ENCODE measurements at regions not wholly inside any gene's neighbourhood (a gene's known extent, or its start where the extent isn't known, plus 50 kb on each side); places are given as distances from the start of the nearest gene placed in this dataset.
"Not testable (repeated sequence)": the region's sequence is repeated elsewhere in the genome, so short reads cannot be mapped to it uniquely, and the experiment has no call there.

DNA sequence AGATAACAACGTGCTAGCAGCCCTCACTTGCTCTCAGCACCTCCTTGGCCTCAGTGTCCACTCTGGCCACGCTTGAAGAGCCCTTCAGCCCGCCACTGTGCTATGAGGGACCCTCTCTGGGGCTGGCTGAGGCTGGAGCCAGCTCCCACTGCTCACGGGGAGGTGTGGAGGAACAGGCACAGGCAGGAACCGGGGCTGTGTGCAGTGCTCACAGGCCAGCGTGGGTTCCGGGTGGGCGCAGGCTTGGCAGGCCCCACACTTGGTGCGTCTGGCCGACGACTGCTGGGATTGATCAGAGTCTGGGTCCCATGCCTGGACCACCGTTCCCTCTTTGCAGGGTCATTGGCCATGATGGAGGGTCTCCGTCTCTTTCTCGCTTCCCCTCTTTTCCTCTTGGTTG is 194.3 kb upstream of the GRAMD2B start:
- DNase-seq, result no peak

- DNase-seq, result no peak
These were observed 190.0 kb upstream of the GRAMD2B start for GRCh38 chr5:126233256-126233655.

DNA sequence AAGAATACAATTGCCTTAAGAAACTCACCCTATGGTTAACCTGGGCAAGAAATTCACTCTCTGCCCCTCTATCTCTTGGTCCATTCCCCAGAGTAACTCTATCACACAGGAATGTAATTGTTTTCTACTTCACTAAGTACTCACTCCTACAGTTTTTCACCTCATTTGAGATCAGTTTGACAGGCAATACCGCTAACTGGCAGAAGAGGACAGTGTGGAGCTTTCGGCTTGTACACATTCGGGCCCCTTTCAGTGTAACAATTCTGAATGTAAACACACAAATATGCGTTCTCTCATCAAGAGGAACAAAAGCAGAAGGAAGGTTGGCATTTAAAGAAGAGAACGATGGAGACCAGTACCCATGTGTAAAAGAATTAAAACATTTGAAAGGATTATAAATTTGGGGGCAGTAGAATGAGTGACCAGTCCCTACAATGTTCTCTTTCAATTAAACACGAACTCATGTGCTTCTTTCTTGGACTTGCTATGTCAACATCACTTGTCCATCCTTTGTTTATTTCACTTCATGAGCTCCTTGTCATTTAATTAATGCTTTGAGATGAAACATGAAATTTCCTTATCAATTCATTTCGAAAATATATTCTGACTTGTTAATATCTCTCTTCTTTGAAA is 188.5 kb upstream of the GRAMD2B start:
- DNase-seq, result peak; percentile 9

- DNase-seq, result no peak
These were observed 187.6 kb upstream of the GRAMD2B start for GRCh38 chr5:126235628-126236027.

- DNase-seq, result no peak
These were observed 186.2 kb upstream of the GRAMD2B start for GRCh38 chr5:126236994-126237393.

DNA sequence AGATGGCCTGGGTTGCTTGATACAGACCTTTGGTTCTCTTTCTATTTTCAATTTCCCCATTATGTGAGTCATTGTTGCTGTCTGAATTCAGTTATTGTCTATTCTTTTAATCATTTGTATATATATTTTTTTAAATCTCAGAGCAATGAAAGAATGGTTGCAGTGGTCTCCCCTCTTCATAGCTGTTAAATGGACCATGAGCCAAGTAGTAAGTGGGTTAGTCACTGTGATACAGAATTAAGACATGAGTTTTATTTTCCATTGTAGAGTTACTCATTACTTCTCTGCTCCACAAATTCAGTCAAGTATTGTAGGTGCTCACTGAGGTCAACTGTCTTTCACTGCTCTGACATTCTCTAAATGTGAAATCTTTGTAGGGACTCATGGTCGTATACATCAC is 174.6 kb upstream of the GRAMD2B start:
- DNase-seq, result no peak

DNA sequence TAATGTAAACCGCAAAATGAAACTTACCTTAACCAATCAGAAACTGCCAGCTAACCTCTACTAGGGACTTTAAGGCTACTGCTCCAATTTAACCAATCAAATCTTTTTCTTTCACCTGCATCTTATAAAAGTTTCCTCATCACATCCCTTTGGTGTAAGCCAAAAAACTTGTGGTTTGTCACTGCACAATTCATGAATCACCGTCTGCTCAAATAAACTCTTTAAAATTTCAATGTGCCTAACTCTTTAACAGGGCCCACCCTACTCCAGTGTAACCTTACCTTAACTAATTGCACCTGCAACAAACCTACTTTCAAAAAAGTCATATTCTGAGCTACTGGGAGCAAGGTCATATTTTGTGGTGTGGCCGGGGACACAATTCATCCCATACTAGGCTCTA is 172.2 kb upstream of the GRAMD2B start:
- DNase-seq, result no peak

GRCh38 chr5:126253406-126253805 is 169.8 kb upstream of the GRAMD2B start:
- DNase-seq, result no peak

- no peak for DNase-seq
These were observed 159.5 kb upstream of the GRAMD2B start for GRCh38 chr5:126263591-126264184.

DNA sequence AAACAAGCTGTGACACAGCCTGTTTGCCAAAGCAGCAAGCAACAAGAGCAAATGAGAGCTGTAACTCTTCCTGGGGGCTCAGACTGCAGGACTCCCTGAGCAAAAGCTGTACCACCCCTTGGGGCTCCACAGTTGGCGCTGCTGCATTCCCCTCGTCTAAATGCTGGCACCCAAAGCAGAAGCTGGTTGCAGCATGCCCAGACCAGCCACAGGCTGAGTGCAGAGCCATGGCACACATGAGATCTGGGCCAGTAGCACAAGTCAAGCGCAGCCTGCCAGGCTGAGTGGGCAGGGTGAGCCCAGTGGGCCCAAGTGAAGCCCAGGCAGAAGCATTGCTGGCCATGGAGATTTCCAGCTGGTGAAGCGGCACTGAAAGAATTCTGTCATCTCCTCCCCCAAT is 157.3 kb upstream of the GRAMD2B start:
- no peak for DNase-seq

DNA sequence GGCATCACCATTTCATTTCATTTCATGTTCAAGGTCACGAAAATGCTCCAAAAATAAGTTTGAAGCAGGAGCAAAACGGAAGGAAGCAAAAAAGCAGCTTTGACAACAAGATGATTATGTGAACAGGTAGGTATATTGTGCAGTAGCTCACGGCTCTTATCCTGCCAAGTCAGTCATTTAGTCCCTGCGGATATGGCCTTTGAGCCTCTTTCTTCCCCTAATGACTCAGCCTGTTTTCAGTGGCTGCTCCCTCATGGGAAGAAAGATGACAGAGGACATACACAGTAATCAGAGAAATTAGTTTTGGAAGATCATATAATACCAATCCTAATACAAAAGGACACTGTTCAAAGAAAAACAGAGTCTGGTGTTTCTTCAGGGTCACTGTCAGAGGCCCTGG is 155.8 kb upstream of the GRAMD2B start:
- DNase-seq, result no peak

DNA sequence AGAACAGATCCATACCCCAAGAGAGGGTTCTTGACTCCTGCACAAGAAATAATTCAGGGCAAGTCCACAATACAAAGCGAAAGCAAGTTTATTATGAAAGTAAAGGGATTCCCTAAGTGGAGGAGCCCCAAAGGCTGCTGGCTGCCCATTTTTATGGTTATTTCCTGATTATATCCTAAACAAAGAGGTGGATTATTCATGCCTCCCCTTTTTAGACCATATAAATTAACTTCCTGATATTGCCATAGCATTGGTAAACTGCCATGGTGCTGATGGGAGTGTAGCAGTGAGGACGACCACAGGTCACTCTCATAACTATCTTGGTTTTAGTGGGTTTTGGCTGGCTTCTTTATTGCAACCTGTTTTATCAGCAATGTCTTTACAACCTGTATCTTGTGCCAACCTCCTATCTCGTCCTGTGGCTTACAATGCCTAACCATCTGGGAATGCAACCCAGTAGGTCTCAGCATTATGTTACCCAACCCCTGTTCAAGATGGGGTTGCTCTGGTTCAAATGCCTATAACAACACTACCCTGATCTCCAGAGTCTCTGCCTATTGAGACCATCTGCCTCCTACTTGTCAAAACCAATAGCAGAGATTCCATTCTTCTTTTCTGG is 154.4 kb upstream of the GRAMD2B start:
- peak; percentile 73 for DNase-seq

DNA sequence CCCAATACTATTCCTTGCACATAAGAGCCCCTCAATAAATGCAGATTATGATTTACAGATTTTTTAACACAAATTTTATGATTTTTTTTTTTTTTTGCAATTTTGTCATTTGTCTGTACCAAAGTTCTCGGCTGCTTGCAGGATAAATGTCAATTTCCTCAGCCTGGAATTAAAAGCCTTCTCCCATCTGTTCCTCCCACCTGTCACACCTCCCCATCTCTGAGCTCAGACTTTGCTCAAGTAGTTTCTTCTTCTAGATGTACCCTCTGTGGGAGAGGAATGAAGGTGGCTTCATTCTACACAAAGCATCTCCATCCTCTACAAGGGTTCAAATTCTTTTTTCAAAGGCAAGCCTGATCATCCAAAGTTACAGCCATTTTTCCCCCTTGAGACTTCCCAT is 153.7 kb upstream of the GRAMD2B start:
- DNase-seq, result peak; percentile 81

GRCh38 chr5:126271141-126271540 is 152.1 kb upstream of the GRAMD2B start:
- no peak for DNase-seq

DNA sequence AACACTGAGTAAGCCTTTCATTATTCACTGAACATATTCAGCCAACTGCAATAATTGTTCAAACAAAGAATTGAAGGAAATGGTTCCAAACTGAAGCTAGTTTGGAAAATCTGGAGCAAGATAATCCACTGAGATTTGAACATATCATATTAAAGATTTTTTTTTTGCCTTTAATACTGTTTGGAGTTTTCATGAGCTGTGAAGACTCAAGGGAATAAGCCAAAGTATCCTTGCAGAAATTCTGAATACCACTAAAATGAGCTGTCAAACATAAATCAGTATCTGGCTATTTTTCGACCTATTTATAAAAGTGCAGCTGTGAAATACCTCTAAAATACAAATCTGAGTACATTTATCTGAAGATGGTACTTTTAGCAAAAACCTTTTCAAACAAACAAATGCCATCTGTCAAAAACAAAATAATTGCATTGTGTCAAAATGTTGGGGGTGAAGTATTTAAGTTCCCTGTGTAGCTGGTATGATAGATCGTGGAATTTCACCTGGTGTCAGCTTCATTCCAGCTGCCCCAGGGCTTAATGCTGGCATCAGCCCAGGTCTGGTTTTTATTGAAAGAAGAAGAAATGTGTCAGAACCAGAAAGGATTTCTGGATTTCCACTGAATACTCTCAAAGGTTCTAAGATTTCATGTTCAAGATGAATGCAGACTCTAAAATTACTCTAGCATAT is 149.0 kb upstream of the GRAMD2B start:
- DNase-seq, result peak; percentile 88

GRCh38 chr5:126274763-126275125 is 148.5 kb upstream of the GRAMD2B start:
- peak; percentile 80 for DNase-seq

GRCh38 chr5:126277762-126278161 is 145.4 kb upstream of the GRAMD2B start:
- peak; percentile 9 for DNase-seq

DNA sequence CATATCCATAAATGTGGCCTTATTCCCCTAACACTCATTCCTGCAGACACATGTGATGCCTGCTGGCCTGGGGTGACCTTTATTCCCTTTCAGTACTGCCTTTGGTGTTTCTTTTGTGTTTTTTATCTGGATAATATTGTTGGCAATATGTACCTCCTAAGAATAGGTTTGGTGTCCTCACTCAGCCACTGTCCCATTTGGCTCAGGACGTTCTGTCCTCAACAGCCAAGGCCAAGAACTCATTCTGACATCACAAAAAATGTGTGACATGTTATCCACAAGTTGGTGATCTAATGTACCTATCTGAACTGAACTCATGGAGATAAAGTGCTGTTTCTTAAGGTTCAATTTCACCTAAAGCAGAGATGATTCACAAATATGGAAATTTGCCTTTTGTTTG is 142.9 kb upstream of the GRAMD2B start:
- no peak for DNase-seq

DNA sequence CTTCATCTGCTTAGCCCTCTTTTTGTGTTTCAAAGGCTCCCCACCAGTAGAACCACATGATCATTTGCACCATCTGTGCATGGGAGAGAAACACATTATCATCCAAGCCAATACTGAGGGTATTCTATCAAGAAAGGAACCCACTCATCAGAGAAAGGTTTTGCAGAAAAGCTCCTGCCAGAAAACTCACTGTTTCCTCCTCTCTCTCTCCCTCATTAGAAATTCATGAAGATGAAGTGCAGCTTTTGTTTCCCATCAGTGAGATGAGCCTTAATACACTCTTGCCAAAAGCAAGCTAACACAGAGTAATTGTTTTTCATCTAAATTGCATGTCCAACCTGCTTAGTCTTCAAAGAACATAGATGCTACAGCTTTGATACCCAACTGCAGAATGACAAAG is 142.4 kb upstream of the GRAMD2B start:
- no peak for DNase-seq

DNA sequence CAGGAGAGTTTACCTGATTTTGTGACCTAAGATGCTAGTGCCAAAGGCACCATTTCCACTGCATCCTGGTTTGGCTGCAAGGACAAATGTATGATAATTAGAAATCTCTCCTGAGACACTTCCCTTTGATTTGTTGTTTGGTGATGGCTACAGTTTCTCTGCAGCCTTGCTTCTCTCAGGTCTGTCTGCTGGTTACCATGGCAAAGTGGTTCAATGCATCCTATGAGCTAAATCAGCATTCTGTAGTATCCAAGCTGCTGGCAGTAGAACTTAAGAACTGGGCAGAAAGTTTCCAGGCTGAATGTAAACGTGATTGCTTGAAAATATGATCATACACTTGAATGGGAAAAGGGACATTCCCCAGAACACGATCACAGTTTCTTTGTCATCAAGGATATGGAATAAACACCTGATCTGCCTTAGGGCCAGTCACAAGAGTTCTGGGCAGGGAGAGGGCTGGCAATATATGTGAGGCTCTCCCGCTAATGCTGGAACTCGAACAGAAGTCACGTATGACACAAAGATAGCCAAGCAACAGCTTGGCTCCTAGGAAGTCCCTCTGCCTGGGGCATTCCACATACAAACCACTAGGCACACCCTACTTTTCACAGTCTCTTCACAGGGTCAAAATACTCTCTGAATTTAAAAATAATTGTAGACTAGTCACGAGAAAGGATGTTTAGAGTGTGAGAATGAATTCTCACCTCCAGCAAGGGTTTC is 138.1 kb upstream of the GRAMD2B start:
- DNase-seq, result no peak

DNA sequence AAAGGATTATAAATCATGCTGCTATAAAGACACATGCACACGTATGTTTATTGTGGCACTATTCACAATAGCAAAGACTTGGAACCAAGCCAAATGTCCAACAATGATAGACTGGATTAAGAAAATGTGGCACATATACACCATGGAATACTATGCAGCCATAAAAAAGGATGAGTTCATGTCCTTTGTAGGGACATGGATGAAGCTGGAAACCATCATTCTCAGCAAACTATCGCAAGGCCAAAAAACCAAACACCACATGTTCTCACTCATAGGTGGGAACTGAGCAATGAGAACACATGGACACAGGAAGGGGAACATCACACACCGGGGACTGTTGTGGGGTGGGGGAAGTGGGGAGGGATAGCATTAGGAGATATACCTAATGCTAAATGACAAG is 127.1 kb upstream of the GRAMD2B start:
- DNase-seq, result not testable (repeated sequence)

- DNase-seq, result no peak
These were observed 122.9 kb upstream of the GRAMD2B start for GRCh38 chr5:126300293-126300692.

DNA sequence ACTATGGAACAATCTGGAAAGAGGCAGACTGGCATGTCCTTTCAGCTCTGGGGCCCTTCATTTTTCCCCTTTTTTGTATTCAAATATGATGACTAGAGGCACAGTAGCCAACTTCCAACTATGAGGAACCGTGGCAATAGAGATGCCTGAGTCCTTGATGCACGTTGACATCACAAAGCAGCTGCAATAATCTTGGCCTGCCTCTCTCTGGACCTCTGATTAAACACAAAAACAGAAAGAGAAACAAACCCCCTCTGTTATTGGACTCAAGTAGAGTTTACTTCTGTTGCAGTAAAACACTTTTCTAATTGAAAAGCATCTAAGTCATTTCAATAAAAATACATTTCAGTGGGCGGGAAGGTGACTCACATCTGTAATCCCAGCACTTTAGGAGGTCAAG is 122.2 kb upstream of the GRAMD2B start:
- DNase-seq, result no peak

DNA sequence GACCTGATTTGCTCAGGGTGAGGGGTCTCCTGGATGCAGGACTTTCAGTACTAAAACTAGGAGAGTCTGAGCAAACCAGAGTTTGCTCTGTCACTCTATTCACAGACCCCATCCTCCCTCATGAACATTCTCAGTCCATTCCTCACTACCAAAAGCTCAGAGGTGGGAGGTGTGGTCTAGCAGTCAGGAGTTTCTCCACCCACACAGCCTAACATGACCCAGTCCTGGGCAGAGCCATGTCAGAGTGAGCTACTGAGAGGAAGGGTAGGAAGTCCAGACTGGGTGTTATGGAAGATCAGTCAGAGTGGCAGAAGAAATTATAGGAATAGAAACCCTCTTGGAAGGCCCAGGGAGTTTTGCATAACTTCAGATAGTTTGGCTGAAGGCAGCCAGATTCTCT is 113.3 kb upstream of the GRAMD2B start:
- no peak for DNase-seq

Measured in NCI-H2171 treated with DMSO at 0.1 percent for 48 hours (cell line).